LHCN-M2 (cell line): ENCODE measurements at regions not wholly inside any gene's neighbourhood (a gene's known extent, or its start where the extent isn't known, plus 50 kb on each side); places are given as distances from the start of the nearest gene placed in this dataset.

Source experiments
- DNase-seq: peaks from one replicate; pipeline ENCODE4 v3.0.0-alpha.2; 2012; ENCODE audit warnings: low read depth

DNA sequence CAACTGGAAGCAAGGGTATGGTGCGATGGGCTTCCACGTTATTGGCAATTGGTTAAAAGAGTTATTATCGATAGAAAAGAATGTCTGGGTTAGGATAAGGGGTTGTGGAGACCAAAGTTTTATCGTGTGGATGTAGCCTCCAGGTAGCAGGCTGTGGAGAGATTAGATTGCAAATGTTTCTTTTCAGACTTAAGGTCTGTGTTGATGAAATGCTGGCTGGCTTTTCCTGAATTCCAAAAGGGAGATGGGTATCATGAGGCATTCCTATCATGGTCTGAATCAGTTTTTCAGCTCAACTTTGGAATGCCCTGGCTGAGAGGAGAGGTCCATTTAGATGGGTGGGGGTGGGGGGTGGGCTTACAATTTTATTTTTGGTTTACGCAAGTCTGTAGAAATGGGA is 395.0 kb upstream of the RBFOX1 start:
- DNase-seq, result no peak

DNA sequence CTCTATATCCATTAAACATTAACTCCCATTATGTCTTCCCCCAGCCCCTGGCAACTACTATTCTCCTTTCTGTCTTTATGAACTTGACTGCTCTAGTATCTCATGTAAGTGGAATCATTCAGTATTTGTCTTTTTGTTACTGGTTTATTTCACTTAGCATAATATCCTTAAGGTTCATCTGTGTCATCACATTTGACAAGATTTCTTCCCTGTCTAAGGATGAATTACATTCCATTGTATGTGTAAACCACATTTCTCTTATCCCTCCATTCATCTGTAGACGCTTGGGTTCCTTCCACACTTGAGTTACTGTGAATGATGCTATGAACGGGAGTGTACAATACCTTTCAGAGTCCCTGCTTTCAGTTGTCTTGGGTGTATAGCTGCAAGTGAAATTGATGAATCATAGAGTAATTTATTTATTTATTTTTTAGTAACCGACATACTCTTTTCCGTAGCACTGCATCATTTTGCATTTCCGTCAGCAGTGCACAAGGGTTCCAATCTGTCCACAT is 399.7 kb upstream of the RBFOX1 start:
- DNase-seq, result no peak

DNA sequence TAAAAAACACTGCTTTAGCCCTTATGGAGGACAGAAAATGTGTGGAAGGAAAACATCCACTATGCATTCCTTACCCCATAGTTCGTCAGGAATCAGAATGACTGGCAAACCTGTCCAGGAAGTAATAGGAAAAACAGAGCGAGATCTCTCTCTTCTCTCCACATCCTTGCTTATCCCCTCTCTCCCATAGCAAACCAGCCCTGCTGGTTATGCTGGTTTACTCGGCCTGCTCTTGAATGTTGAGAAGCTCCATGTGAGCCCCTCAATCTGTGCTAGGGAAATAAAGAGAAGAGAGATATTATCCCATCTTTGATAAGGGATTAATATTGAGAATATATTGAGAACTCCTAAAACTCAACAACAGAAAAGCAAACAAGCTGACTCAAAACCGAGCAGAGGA is 402.8 kb upstream of the RBFOX1 start:
- DNase-seq, result no peak

DNA sequence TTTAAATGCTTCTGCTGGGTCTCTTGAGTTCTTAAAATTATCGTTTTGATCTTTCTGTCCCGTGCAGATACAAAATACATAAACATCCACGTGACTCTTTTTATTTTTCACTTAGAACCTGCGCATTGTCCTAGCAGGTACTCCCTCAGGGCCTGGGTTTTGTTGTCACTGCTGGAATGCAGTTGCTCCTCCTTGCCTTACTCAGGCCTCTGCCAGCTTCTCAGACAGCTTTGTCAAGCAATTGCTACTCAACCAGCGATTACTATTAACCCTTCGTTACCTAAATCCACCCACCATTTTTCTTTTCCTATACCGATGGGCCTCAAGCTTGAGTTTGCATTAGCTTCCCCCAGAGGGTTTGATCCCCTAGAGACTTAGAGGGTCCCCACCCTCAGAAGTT is 405.9 kb upstream of the RBFOX1 start:
- DNase-seq, result no peak

DNA sequence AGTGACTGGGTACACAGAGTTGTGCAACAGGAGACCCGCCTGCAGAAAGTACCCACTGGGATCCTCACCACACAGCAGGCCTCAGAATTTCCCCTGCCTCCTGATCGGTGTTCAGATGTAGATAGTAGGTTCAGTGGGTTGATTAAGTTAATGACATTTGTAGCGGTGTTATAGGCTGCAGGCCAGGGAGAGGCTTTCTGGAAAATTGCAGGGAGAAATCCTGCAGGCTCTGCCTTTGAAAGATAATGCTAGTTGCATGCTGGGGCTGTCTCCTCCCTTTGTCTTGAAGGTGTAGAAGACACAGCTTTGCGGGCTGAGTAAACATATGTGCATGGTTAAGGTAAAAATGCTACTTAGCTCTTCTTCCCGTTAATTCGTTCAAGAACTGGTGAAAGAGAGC is 406.3 kb upstream of the RBFOX1 start:
- no peak for DNase-seq

DNA sequence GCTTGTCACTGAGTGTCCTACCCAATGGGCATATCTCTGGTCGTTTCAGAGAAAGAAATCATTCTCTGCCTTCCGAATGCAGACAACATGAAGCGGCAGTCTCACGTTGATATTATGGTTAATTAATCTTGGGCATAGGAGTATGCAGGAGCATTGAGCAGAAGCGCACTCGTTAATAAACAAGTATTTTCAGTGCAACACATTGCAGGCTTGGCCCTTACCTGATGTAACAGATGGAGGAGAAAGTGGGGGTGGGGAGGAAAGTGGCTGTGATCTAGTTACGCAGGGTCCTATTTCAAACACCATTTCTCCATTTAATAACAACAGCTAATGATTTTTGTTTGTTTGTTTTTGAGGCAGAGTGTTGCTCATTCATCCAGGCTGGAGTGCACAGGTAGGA is 414.0 kb upstream of the RBFOX1 start:
- DNase-seq, result no peak

DNA sequence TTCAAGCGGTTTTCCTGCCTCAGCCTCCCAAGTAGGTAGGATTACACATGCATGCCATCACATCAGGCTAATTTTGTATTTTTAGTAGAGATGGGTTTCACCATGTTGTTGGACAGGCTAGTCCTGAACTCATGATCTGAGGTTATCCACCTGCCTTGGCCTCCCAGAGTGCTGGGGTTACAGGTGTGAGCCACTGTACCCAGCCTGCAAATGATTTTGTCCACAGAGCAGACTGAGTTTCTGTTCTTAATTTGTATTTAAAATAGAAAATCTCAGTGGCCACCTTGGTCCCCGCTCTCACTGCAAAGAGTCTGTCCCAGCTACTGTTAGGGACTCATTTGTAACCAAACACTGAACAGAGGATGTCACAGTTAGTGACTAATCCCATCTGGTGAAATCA is 415.7 kb upstream of the RBFOX1 start:
- no peak for DNase-seq

DNA sequence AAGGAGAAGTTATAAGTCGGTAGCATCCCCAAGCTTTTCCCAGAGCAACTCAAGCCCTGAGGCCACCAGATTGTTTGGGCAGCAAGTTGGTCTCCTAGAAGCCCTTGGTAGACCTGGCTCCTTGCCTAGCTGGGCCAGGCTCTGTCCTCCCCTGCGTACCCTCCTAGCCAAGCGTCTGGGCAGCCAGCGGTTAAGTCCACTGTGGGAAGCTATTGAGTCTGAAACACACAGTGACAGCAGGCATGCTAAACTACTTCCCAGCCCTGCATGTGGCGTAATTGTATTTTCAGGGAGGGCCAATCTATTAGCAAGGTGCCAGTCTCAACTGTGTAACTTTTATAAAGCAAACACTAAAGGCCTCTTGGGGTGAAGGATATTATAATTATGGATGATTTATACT is 419.1 kb upstream of the RBFOX1 start:
- no peak for DNase-seq

DNA sequence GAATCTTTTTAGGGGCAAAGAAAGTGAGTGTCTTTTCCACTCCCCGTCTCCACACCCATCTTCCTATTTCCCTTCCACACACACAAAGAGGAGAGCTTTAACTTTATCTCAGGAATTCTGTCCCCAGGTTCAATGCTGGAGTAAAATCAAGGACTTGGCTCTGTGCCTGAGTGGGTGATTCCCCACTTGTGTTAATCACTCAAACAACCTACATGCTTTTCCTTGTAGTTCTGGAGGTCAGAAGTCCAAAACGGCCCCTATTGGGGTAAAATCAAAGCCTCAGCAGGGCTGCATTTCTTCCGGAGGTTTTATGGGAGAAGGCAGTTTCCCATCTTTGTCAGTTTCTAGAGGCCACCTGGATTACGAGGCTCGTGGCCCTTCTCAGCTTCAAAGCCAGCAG is 422.3 kb upstream of the RBFOX1 start:
- no peak for DNase-seq

DNA sequence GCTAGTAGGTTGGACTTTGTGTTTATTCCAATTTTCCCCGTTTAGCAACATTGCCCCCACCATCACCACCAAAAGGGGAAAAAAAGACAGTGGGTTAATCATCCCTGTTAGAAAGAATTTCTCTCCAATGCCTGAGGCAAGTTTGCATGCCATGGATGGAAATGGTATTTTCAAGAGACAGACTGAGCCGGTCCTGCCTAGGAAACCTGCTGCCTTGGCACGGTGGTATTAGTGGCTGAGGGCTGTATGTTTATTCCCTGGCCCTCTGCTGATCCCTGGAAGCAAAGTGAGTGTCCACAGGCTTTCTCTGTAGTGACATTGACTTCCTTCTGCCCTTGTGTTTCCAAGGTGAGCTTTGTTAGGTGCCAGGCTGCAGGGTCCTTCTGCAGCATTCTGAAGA is 427.0 kb upstream of the RBFOX1 start:
- no peak for DNase-seq

DNA sequence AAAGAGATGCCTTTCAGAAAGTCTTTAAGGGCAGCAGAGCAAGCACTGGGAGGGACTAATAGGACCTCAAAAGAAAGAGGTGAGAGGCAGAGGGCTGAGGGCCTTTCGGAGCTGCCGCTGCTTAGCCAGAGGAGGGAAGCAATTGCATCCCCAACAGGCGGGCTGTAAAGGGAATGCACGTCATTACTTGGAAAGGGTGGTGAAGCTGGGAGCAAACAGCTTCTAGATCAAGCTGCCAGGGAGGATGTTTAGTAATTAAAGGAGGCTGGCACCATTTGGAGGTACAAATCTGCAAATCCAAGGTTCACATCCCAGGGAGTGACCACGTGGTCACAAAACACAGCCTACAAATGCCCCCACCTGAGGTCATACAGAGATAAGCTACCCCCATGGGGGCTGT is 429.0 kb upstream of the RBFOX1 start:
- DNase-seq, result no peak

DNA sequence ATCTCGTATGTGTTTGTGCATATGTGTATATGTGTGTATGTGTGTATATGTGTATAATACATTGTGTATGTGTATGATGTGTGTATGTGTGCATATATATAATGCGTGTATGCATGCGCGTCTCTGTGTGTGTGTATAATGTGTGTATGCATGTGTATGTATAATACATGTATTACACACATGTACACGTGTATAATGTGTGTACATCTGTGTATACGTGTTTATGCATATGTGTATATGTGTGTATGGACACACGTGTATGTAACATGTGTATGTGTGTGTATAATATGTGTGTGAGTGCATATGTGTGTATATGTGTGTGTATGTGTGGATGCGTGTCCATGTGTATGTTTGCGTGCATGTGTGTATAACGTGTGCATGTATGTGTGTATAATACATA is 433.7 kb upstream of the RBFOX1 start:
- no peak for DNase-seq

DNA sequence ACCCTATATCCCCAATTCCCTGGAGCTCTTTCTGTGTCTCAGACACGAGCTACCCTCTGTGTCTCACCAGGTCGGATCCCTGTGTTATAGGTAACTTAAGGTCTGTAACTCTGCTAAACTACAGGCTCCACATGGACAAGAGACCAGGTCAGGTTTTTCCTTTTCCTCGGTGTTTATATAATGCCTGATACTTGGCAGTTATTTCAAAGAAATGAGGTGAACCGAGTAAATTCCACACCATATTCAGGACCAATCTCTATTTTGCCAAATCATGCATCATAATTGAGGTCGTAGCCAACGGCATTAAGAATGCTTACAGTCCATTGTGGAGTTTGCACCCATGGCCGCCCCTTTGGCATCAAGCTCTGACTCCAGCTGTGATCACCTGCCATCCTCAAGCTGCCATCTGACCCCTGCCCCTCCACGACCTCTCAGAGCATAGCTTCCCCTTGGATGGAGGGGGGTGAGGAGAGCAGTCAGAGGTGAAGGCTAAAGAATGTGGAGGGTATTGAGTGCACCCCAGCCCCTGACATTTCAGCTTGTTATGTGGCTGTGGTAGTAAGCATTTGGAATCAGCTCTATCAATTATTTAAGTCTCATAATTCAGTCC is 434.7 kb upstream of the RBFOX1 start:
- DNase-seq, result no peak

DNA sequence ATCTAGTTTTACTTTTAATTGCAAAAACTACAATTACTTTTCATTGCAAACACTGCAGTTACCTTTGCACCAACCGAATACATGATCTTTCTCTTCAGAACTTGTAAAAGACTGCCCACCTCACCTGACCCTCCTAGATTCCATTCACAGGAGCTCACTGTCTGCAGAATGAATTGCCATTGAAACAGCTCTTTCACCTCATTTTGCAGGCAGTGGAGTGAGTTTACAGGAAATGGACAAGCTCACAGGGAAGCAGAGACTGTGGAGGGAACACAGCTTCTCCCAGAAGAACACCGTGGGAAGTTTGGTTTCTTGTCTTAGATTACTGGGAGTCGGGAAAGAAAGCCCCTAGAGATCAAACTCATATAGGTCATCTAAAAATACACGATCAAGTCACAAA is 439.7 kb upstream of the RBFOX1 start:
- DNase-seq, result no peak

DNA sequence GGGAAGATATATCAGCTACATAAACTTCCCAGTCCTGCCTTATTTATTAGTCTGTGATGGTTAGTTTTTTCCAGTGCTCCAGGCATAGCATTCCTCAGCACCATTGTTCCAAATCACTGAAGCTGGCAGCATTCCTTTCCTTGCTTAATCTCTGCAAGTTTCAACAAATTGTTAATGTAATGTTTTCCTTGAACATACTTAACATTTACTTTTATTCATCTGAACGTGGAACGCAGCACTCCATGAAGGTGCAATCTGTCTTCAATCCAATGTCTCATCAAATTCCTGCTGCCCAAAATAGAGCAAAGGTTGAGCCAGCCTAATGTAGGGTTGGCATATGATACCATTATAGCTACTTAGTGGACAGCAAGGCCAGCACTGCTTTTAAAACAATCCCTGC is 441.1 kb upstream of the RBFOX1 start:
- DNase-seq, result no peak

DNA sequence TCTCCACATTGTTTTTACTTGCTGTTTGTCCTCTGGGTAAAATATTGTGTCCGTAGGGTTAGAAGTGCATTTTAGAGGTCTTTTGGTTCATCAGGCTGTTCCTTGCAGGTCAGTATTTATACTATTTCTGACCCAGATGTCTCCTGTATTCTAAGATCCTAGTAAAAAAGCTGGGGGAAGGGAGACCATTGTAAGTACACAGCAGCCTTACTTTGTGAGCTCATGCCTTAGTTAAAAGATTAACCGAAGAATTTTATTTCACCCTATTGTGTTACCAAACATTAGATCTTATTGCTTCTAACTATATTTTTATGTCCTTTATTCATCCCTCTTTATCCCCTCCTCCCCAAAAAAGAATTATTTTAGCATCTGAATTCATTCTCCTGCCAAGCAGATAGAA is 444.1 kb upstream of the RBFOX1 start:
- DNase-seq, result no peak

DNA sequence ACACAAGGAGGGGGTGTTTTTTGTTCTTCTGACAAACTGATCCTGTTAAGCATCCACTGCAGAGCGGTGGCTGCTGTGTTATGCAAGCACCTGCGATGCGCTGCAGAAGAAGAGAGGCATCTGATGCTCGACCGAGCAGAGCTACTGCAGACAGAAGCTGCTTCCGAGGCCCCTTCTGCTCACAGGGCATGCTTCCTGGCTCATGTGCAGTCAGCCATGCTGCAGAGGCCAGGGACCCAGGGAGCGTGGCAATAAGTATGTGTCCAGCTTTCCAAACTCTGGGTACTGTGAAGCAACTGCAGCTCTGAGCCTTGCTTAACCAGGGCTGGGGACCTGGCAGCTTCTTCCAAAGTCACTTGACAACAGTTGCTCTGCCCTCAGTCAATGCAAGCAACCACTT is 448.6 kb upstream of the RBFOX1 start:
- DNase-seq, result no peak

DNA sequence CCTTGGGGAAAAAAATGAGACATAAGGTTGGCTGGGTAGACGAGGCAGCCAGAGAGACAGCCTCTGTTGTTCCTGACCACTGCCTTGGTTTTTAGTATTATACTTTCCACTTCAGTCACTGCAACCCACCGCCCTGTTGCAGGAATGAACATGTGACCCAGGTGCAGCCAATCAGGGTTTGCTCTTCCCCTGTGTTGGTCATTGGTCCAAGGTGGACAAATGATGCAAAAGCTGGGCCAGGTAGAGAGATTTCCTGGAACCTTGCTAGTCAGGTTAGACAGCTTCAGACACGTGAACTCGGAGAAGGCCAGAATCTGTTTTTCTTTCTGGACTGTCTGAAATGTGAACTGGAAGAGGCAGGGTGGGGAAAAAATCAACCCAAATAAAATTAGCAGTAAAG is 452.4 kb upstream of the RBFOX1 start:
- no peak for DNase-seq

DNA sequence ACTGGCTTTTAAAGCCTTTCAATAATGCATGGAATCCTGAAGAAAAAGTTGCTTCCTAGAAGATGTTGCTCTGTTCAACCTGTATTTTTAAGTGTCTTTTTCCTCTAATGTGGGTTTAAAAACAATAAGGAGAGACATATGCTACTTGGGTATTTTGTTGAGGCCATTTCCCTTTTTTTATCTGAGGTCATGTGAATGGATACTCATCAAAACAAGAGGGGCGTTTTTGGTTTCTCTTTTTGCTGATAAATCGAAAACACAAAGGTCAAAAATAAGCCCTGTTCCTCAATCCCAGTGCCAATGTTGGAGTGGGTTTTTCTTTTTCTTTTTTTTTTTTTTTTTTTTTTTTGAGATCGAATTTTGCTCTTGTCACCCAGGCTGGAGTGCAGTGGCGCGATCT is 468.0 kb upstream of the RBFOX1 start:
- DNase-seq, result no peak

DNA sequence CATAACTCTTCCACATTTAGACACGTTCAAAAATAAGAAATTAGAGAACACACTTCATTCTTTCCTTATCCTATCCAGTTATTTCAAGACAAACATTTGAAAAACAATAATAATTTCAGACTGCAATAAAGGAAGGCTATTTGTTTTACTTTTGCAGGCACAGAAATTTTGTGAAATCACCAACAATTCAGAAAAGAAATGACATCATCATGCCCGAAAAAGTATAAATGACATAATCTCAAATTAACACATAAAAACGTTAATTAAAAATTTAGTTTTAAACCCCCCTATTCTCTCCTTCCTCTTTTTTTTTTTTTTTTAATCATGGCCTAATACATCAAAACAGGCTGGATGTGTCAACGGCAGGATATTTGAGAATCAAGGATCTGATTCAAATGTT is 468.4 kb upstream of the RBFOX1 start:
- no peak for DNase-seq

DNA sequence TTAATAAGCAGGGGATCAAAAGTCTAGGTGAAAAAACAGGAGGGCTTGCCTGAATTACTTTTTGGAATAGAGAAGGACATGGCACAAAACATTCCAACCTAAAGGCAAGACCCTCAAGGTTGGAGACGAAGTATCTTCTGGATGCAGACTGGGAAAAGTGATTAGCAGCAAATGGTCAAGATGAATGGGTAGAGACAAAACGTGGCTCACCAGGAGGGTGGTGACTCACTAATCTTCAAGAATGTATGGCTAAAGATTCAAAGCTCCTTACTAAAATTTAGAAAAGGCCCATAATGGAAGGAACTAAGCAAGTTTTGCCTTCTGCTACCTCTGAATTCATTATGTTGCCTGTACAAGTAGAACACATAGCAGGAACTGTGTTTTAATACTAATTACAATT is 469.5 kb upstream of the RBFOX1 start:
- DNase-seq, result no peak

DNA sequence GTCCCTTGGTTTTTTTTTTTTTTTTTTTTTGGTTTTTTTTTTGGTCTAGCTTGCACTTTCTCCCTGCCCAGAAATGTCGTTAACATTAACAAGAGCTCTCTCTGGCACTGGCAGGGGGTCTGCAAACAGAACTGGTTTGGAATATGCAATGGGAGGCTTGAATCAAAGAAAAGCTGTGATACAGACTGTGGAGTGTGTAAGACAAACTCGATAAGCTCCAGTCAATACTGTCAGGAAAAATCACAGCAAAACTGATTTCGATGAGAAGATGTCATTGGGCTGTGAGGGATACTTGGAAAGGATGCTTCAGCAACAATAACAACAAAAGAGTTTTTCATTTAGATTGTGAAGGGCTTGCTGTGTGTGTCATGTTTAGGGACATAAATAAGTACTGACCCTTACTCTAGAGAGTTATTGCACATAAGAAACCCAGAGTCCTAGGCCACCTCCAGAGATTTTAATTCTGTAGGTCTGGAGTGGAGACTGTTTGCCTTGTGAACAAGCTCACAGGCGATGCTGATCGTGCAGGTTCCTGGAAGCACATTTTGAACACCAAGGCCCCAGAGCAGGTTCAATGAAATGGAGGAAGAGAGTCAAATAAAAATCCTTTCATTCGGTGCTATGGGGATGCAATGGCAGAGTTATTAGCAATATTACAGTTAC is 470.7 kb upstream of the RBFOX1 start:
- no peak for DNase-seq

DNA sequence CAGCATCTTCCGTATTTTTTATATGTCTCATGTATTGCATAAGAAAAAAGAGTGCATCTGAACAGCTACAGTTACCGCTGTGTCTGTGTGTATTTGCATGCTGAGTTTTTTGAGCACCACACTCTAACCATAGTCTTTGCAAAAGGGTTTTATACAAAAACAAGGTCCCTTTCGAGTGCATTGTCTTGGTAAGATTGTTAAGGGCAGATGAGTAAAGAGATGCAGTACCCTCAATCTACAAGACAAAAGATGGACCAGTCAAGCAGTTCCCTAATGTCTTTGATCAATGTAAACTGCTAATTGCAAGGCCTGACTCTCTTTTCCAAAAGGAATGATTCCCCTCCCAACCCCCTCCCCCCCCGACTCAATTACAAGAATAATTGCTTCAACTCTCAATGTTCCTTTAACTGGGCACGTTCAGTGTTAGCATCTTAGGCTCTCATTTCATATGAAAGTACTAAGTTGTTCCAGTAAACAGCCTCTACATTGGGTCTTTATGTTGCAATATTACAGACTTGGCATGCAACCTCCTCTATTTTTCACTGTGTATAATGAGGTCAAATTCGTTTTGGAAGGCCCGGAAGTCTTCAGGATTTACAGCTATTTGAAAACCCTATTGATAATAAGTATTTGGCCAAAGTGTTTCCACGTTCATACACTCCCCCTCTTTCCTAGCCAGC is 471.4 kb upstream of the RBFOX1 start:
- DNase-seq, result no peak
